DOHH2 (cell line): ENCODE measurements at regions not wholly inside any gene's neighbourhood (a gene's known extent, or its start where the extent isn't known, plus 50 kb on each side); places are given as distances from the start of the nearest gene placed in this dataset.

ENCODE experiments used
- H3F3A ChIP-seq: fragments of 200-600 bp; sonication (generic), shearing (Covaris generic); 2 replicates; pipeline ENCODE4 v1.6.0; 2016; ENCODE audit warnings: antibody characterized with exemption, mild to moderate bottlenecking; ENCODE audit not compliant: control insufficient read depth, insufficient read depth
- H3K27ac ChIP-seq: fragments of 200-600 bp; sonication (generic); 2 replicates; pipeline ENCODE4 v1.5.1; 2014; ENCODE audit warnings: low read depth, mild to moderate bottlenecking, low read length, moderate library complexity
- H3K27me3 ChIP-seq: fragments of 200-600 bp; sonication (generic); 2 replicates; pipeline ENCODE4 v1.6.1; 2014; ENCODE audit warnings: mild to moderate bottlenecking, low read length, mixed read lengths; ENCODE audit not compliant: control insufficient read depth
- H3K36me3 ChIP-seq: fragments of 200-600 bp; sonication (generic); 2 replicates; pipeline ENCODE4 v1.6.1; 2014; ENCODE audit warnings: mild to moderate bottlenecking, low read length, moderate library complexity, mixed read lengths; ENCODE audit not compliant: control insufficient read depth
- H3K4me1 ChIP-seq: fragments of 200-600 bp; sonication (generic); 2 replicates; pipeline ENCODE4 v1.6.1; 2014; ENCODE audit warnings: mild to moderate bottlenecking, low read length, mixed read lengths; ENCODE audit not compliant: control insufficient read depth
- H3K4me2 ChIP-seq: fragments of 200-600 bp; sonication (generic); 2 replicates; pipeline ENCODE4 v1.6.0; 2014; ENCODE audit warnings: mild to moderate bottlenecking, low read length, moderate library complexity
- H3K4me3 ChIP-seq: fragments of 200-600 bp; sonication (generic); 2 replicates; pipeline ENCODE4 v1.5.1; 2014; ENCODE audit warnings: mild to moderate bottlenecking, low read length, mixed read lengths
- H3K79me2 ChIP-seq: fragments of 200-600 bp; sonication (generic); 2 replicates; pipeline ENCODE4 v1.6.1; 2014; ENCODE audit warnings: mild to moderate bottlenecking, low read length, mixed read lengths; ENCODE audit not compliant: control insufficient read depth
- H3K9me2 ChIP-seq: fragments of 200-600 bp; sonication (generic); replicated peaks from 2 replicates; pipeline ENCODE4 v1.6.1; 2014; ENCODE audit warnings: mild to moderate bottlenecking, low read length, mixed read lengths; ENCODE audit not compliant: control insufficient read depth
- H3K9me3 ChIP-seq: fragments of 200-600 bp; sonication (generic); 2 replicates; pipeline ENCODE4 v1.6.1; 2014; ENCODE audit warnings: antibody characterized with exemption, low read length, mixed read lengths; ENCODE audit not compliant: control insufficient read depth, insufficient read depth
- H4K20me1 ChIP-seq: fragments of 200-600 bp; sonication (generic); 2 replicates; pipeline ENCODE4 v1.6.0; 2014; ENCODE audit warnings: low read depth, mild to moderate bottlenecking, antibody characterized with exemption, low read length, moderate library complexity; ENCODE audit not compliant: control insufficient read depth, insufficient read depth
- EZH2phosphoT487 ChIP-seq: fragments of 200-600 bp; sonication (generic); IDR thresholded peaks from 2 replicates; pipeline ENCODE4 v1.6.1; 2017; ENCODE audit warnings: borderline replicate concordance, mild to moderate bottlenecking, antibody characterized with exemption, low read length, moderate library complexity, mixed read lengths
- TF ChIP-seq, protein P1 (sequence below): fragments of 200-600 bp; sonication (generic); IDR thresholded peaks from one replicate; pipeline ENCODE4 v1.5.1; 2014; ENCODE audit warnings: antibody characterized with exemption, mild to moderate bottlenecking, low read depth, low read length; ENCODE audit not compliant: poor library complexity, severe bottlenecking

DNA sequence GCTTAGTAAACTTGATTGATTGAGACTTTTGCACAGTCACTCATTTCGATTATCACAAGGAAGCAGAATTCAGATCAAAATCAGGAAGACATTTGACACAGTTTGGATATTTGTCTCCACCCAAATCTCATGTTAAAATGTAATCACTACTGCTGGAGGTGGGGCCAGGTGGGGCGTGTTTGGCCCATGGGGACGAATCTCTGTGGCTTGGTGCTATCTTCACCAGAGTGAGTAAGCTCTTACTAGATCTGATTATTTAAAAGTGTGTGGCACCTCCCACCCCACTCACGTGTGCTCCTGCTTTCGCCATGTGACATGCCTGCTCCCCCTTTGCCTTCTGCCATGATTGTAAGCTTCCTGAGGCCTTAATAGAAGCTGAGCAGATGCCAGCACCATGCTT is 291.4 kb downstream of the PCNX1 start:
- Histone ChIP-seq H3K4me1 (no peaks in the 10 kb centered on the region), H3K36me3 (no peaks in the 10 kb centered on the region), H3K4me2 (no peak overlapping the region), H3F3A (no peaks in the 10 kb centered on the region), H3K9me3 (no peaks in the 10 kb centered on the region), H3K27me3 (peaks cover 7% of the 10 kb centered on the region; the same call in 1 of the 2 replicates), H3K9me2 (no peaks in the 10 kb centered on the region), H3K27ac (no peak overlapping the region), H3K4me3 (no peak overlapping the region), H3K79me2 (no peaks in the 10 kb centered on the region), H4K20me1 (no peaks in the 10 kb centered on the region)
- TF ChIP-seq, protein P1, sequence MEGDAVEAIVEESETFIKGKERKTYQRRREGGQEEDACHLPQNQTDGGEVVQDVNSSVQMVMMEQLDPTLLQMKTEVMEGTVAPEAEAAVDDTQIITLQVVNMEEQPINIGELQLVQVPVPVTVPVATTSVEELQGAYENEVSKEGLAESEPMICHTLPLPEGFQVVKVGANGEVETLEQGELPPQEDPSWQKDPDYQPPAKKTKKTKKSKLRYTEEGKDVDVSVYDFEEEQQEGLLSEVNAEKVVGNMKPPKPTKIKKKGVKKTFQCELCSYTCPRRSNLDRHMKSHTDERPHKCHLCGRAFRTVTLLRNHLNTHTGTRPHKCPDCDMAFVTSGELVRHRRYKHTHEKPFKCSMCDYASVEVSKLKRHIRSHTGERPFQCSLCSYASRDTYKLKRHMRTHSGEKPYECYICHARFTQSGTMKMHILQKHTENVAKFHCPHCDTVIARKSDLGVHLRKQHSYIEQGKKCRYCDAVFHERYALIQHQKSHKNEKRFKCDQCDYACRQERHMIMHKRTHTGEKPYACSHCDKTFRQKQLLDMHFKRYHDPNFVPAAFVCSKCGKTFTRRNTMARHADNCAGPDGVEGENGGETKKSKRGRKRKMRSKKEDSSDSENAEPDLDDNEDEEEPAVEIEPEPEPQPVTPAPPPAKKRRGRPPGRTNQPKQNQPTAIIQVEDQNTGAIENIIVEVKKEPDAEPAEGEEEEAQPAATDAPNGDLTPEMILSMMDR, result no peak
- TF ChIP-seq EZH2phosphoT487, result no peak

DNA sequence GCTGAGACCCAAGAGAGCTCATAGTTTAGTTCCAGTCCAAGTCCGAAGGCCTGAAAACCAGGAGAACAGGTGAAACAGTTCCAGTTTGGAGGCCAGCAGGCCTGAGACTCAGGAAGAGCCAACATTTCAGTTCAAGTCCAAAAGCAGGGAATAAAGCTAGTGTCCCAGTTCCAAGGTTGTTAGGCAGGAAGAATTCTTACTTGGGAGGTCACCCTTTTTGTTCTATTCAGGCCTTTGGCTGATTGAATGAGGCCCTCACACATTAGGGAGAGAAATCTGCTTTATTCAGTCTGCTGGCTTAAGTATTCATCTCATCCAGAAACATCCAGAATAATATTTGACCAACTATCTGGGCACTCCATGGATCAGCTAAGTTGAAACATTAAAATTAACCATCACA is 294.6 kb downstream of the PCNX1 start:
- Histone ChIP-seq H4K20me1 (no peaks in the 10 kb centered on the region), H3K9me2 (no peaks in the 10 kb centered on the region), H3K27me3 (no peaks in the 10 kb centered on the region), H3K9me3 (no peaks in the 10 kb centered on the region), H3K79me2 (no peaks in the 10 kb centered on the region), H3K4me2 (no peak overlapping the region), H3F3A (no peaks in the 10 kb centered on the region), H3K4me1 (no peaks in the 10 kb centered on the region), H3K27ac (no peak overlapping the region), H3K4me3 (no peak overlapping the region), H3K36me3 (no peaks in the 10 kb centered on the region)
- no peak for TF ChIP-seq EZH2phosphoT487
- TF ChIP-seq, protein P1, result no peak

DNA sequence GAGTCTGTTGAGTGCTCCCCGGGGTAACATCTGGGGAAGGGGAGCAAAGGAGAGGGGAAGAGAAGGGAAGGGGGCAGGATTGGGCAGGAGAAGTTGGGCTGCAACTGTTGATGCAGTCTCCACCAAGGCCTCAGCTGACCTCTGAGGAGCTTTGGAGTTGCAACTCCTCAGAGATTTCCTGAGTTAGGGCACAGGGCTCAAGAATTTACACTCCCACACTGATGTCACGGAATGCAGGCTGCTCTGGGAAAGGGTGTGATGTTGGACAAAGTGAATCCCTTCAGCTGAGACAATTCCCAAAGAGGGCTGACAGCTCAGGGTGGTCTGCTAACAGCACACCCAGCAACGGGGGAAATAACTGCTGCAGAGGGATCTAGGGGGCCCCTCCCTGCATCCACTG is 295.6 kb downstream of the PCNX1 start:
- Histone ChIP-seq H3K27me3 (no peaks in the 10 kb centered on the region), H3K4me1 (no peaks in the 10 kb centered on the region), H3K9me3 (no peaks in the 10 kb centered on the region), H3K79me2 (no peaks in the 10 kb centered on the region), H3K4me2 (no peak overlapping the region), H3K27ac (no peak overlapping the region), H3K36me3 (no peaks in the 10 kb centered on the region), H3K4me3 (no peak overlapping the region), H3K9me2 (no peaks in the 10 kb centered on the region), H3F3A (no peaks in the 10 kb centered on the region), H4K20me1 (no peaks in the 10 kb centered on the region)
- TF ChIP-seq, protein P1, result no peak
- TF ChIP-seq EZH2phosphoT487, result no peak

DNA sequence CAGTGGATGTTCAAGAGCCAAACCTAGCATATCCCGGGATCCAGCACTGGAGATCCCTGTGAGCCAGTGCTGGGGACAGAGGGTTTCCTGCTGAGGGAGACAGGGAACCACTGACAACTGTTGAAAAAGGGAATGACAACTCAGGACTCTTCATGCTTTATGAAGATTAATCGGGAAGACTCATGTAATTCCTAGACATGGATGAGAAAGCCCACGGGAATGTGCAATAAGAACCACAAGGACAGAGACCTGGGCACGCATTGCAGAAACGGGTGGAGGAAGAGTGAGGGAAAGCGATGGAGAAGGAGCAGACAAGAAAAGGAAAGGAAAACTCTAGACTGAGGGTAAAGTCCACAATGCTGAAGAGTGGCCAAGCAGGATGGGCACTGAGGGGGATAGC is 296.0 kb downstream of the PCNX1 start:
- Histone ChIP-seq H3K27ac (no peak overlapping the region), H3F3A (no peaks in the 10 kb centered on the region)
- TF ChIP-seq, protein P1, result no peak
- no peak for TF ChIP-seq EZH2phosphoT487

More for the DNA sequence above, 296.0 kb downstream of the PCNX1 start:
- Histone ChIP-seq H4K20me1 (no peaks in the 10 kb centered on the region), H3K9me3 (no peaks in the 10 kb centered on the region), H3K4me1 (no peaks in the 10 kb centered on the region), H3K9me2 (no peaks in the 10 kb centered on the region), H3K4me2 (no peak overlapping the region), H3K36me3 (no peaks in the 10 kb centered on the region), H3K27me3 (no peaks in the 10 kb centered on the region), H3K4me3 (no peak overlapping the region), H3K79me2 (no peaks in the 10 kb centered on the region)
